GM12878 (cell line): ENCODE measurements at regions not wholly inside any gene's neighbourhood (a gene's known extent, or its start where the extent isn't known, plus 50 kb on each side); places are given as distances from the start of the nearest gene placed in this dataset.

ENCODE experiments used
- ATAC-seq: fragments of 200-7000 bp; cut with Tn5 transposase; 3 replicates; pipeline ENCODE4 v1.9.1; 2020; ENCODE audit warnings: mild to moderate bottlenecking, moderate library complexity
- BruUV-seq: library from RNA; stranded (reverse); fragments of 400-500 nt; replicated peaks from 2 replicates; lab custom pipeline; 2021; lab: Mats Ljungman, UMichigan
- CTCF ChIA-PET: fragments of 300-600 bp; sonication (Branson Sonifier 250); formaldehyde crosslinking; extraction: SDS; loops from one replicate; lab custom pipeline; 2021; ENCODE audit warnings: inconsistent platforms; lab: Yijun Ruan, JAX
- POLR2A ChIA-PET: fragments of 350-600 bp; formaldehyde crosslinking; extraction: SDS; loops from one replicate; lab custom pipeline; 2021; ENCODE audit warnings: inconsistent platforms; lab: Charles Lee
- RAD21 ChIA-PET: fragments of 300-600 bp; sonication (Branson Sonifier 250); formaldehyde crosslinking; loops from one replicate; lab custom pipeline; 2023; ENCODE audit warnings: antibody characterized with exemption; ENCODE audit not compliant: unreplicated experiment; lab: Charles Lee
- SMC1A ChIA-PET: fragments of 300-600 bp; sonication (Branson Sonifier 250); formaldehyde crosslinking; loops from one replicate; lab custom pipeline; 2023; ENCODE audit not compliant: unreplicated experiment, uncharacterized antibody; lab: Charles Lee
- DNase-seq: peaks from one replicate; pipeline ENCODE4 v3.0.0-alpha.2; 2011; ENCODE audit warnings: low read depth, low spot score
- FAIRE-seq: peaks from 3 replicates; lab custom pipeline; 2011; peaks lifted over from hg19 to GRCh38; lab: Jason Lieb, UNC
- H2AFZ ChIP-seq: 2 replicates; pipeline ENCODE4 v1.6.0; 2011; ENCODE audit warnings: low read depth, low read length, control low read depth; ENCODE audit not compliant: control insufficient read depth
- H3K27ac ChIP-seq: 2 replicates; pipeline ENCODE4 v1.5.1; 2011; ENCODE audit warnings: control low read depth; ENCODE audit not compliant: control insufficient read depth, insufficient read depth
- H3K27me3 ChIP-seq, 2 experiments: replicated peaks in 1 of 2; 2 replicates each; pipeline versions ENCODE4 v1.6.0 to v1.6.1; 2011; ENCODE audit warnings: low read length in 1 of 2; ENCODE audit not compliant: control insufficient read depth in 2 of 2, insufficient read depth in 2 of 2
- H3K36me3 ChIP-seq, 2 experiments: 2 replicates each; pipeline ENCODE4 v1.5.1; 2011; ENCODE audit warnings: low read length in 1 of 2; ENCODE audit not compliant: control insufficient read depth in 2 of 2, insufficient read depth in 2 of 2
- H3K4me1 ChIP-seq: 2 replicates; pipeline ENCODE4 v1.6.1; 2011; ENCODE audit warnings: mild to moderate bottlenecking, low read length, moderate library complexity, mixed read lengths; ENCODE audit not compliant: control insufficient read depth, insufficient read depth
- H3K4me2 ChIP-seq: 2 replicates; pipeline ENCODE4 v1.6.0; 2011; ENCODE audit warnings: control low read depth; ENCODE audit not compliant: control insufficient read depth, insufficient read depth
- H3K4me3 ChIP-seq: fragments of 200-600 bp; sonication (generic); 2 replicates; pipeline ENCODE4 v1.5.1; 2016
- H3K79me2 ChIP-seq: 2 replicates; pipeline ENCODE4 v1.6.0; 2011; ENCODE audit warnings: low read length; ENCODE audit not compliant: control insufficient read depth, insufficient read depth
- H3K9ac ChIP-seq: 2 replicates; pipeline ENCODE4 v1.8.0; 2011; ENCODE audit warnings: low read length, control low read depth, mixed read lengths; ENCODE audit not compliant: control insufficient read depth, insufficient read depth
- H3K9me3 ChIP-seq: replicated peaks from 3 replicates; pipeline ENCODE4 v1.5.1; 2011; ENCODE audit warnings: mild to moderate bottlenecking, low read length; ENCODE audit not compliant: control insufficient read depth, insufficient read depth
- H4K20me1 ChIP-seq: 2 replicates; pipeline ENCODE4 v1.6.0; 2011; ENCODE audit not compliant: control insufficient read depth, insufficient read depth
- ASH2L ChIP-seq: fragments of 300-600, 200-600 bp; sonication (generic); IDR thresholded peaks from 2 replicates; pipeline ENCODE4 v1.6.1; 2017; ENCODE audit warnings: low read depth, mild to moderate bottlenecking, borderline replicate concordance
- BCL11A ChIP-seq: IDR thresholded peaks from 2 replicates; pipeline ENCODE4 v1.6.1; 2011; ENCODE audit warnings: low read depth, low read length
- EED ChIP-seq: sonication (generic); IDR thresholded peaks from 2 replicates; pipeline ENCODE4 v1.6.1; 2016; ENCODE audit warnings: antibody characterized with exemption, low read depth
- FOXM1 ChIP-seq: IDR thresholded peaks from 2 replicates; pipeline ENCODE4 v1.6.1; 2012; ENCODE audit warnings: low read depth, mild to moderate bottlenecking, inconsistent platforms, low read length, moderate library complexity
- IRF5 ChIP-seq: fragments of 450-650 bp; IDR thresholded peaks from 2 replicates; pipeline ENCODE4 v1.6.1; 2017; ENCODE audit warnings: borderline replicate concordance
- MXI1 ChIP-seq: fragments of 150-350 bp; IDR thresholded peaks from 2 replicates; pipeline ENCODE4 v1.6.1; 2011; ENCODE audit warnings: low read depth, mild to moderate bottlenecking, inconsistent platforms, low read length, improper control_type of control experiment
- MYB ChIP-seq: fragments of 150-350 bp; IDR thresholded peaks from 2 replicates; pipeline ENCODE4 v1.6.1; 2014; ENCODE audit warnings: mild to moderate bottlenecking, low read depth, low read length, borderline replicate concordance
- RB1 ChIP-seq: fragments of 450-650 bp; formaldehyde crosslinking; IDR thresholded peaks from 2 replicates; pipeline ENCODE4 v1.6.1; 2017; ENCODE audit warnings: mild to moderate bottlenecking, borderline replicate concordance
- SMAD5 ChIP-seq: IDR thresholded peaks from 2 replicates; pipeline ENCODE4 v1.6.1; 2016; ENCODE audit warnings: antibody characterized with exemption, low read depth
- SMARCA5 ChIP-seq: fragments of 450-650 bp; IDR thresholded peaks from 2 replicates; pipeline ENCODE4 v1.6.1; 2017; ENCODE audit warnings: mild to moderate bottlenecking
- TARDBP ChIP-seq: IDR thresholded peaks from 2 replicates; pipeline ENCODE4 v1.6.1; 2016; ENCODE audit warnings: borderline replicate concordance
- YY1 ChIP-seq: IDR thresholded peaks from 2 replicates; pipeline ENCODE4 v1.6.1; 2011; ENCODE audit warnings: low read depth, mild to moderate bottlenecking, low read length
- ZBTB40 ChIP-seq: fragments of 450-650 bp; IDR thresholded peaks from 2 replicates; pipeline ENCODE4 v1.6.1; 2016; ENCODE audit warnings: mild to moderate bottlenecking, moderate library complexity, borderline replicate concordance
- WGBS: methylation state at CpG from one replicate; pipeline ENCODE4 v1.1.6; 2016; ENCODE audit warnings: low lambda C conversion rate; ENCODE audit not compliant: insufficient replicate concordance, insufficient coverage; ENCODE audit errors: missing lambda C conversion rate; 5-methylcytosine and 5-hydroxymethylcytosine counted together
- in situ Hi-C: fragments of 300-500 bp; cut with MboI; formaldehyde crosslinking; loops from 9 replicates; pipeline ENCODE4 v1.14.3; 2018; ENCODE audit warnings: mixed read lengths
- intact Hi-C: fragments of 100-400 bp; cut with micrococcal nuclease; formaldehyde crosslinking; loops from one replicate; pipeline ENCODE4 v1.14.2; 2022; ENCODE audit not compliant: unreplicated experiment

DNA sequence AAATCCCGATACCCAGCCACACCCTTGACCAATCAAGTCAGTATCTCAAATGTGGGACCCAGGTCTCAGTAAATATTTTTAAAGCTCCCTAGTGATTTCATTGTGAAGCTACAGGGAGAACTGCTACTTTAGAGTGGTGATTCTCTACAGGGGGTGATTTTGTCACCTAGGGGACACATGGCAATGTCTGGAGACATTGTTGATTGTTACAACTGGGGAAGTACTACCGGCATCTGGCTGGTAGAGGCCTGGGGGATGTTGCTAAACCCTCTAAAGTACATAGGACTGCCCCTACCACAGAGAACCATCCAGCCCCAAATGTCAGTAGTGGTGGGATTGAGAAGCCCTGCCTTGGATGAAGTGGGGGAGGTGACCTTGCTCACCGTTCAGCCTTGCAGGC, 152.9 kb downstream of the RPS24 start:
- H3K27ac ChIP-seq, result no peak overlapping the region
- no peak for ATAC-seq
- SMC1A ChIA-PET, result no interaction called here

DNA sequence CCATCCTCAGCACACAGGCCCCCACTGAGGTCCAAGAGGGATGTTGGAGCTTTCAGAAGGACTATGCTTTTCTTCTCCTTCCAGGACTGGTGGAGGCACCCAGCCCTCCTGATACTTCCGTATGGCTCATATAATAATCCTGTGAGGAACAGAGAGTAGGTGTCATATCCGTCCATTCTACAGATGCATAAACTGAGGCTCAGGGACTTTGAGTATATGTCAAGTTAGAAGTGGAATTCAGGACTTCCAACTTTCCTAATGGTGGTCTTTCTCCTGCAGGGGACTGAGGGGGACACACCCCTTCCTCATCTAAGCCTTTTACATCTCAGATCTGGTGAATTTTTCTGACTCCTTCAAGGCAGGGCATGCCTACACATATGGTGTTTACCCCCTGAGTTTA, 153.7 kb downstream of the RPS24 start:
- no peaks in the 10 kb centered on the region; the same call in 1 of the 2 replicates for H4K20me1 ChIP-seq
- H3K36me3 ChIP-seq, result no peaks in the 10 kb centered on the region
- H3K79me2 ChIP-seq, result no peaks in the 10 kb centered on the region
- ChIA-PET RAD21 (no interaction called here), CTCF (no interaction called here), POLR2A (no interaction called here), SMC1A (no interaction called here)
- WGBS, result 61% methylated on average over 2 of the region's 2 CpGs
- H3K9ac ChIP-seq, result no peak overlapping the region
- H3K27ac ChIP-seq, result no peak overlapping the region
- no peak overlapping the region for H3K4me2 ChIP-seq
- H3K27me3 ChIP-seq, result no peaks in the 10 kb centered on the region; a peak in 2 of 4 replicates
- intact Hi-C loops (no loop called here), in situ Hi-C loops (no loop called here)
- FAIRE-seq (no peak), DNase-seq (no peak), ATAC-seq (no peak)
- no peaks in the 10 kb centered on the region for H3K4me1 ChIP-seq
- H2AFZ ChIP-seq, result no peak overlapping the region
- no peak overlapping the region for H3K4me3 ChIP-seq
- no peaks in the 10 kb centered on the region; the same call in 2 of the 3 replicates for H3K9me3 ChIP-seq
- no TSS peak for BruUV-seq
- TF ChIP-seq IRF5 (no peak), MXI1 (no peak), ASH2L (no peak), RB1 (no peak), FOXM1 (no peak), TARDBP (no peak), ZBTB40 (no peak), MYB (no peak), SMARCA5 (no peak), YY1 (no peak)

More for the DNA sequence above, 152.9 kb downstream of the RPS24 start:
- Histone ChIP-seq H3K79me2 (no peaks in the 10 kb centered on the region), H3K9ac (no peak overlapping the region), H3K9me3 (no peaks in the 10 kb centered on the region), H3K27me3 (no peaks in the 10 kb centered on the region; a peak in 2 of 4 replicates), H3K4me1 (no peaks in the 10 kb centered on the region), H4K20me1 (peaks cover 4% of the 10 kb centered on the region; the same call in 1 of the 2 replicates), H3K4me2 (no peak overlapping the region), H2AFZ (no peak overlapping the region), H3K36me3 (no peaks in the 10 kb centered on the region), H3K4me3 (no peak overlapping the region)
- RAD21 ChIA-PET, result no interaction called here
- in situ Hi-C loops (no loop called here), intact Hi-C loops (no loop called here)
- BruUV-seq, result no TSS peak
- CTCF ChIA-PET, result no interaction called here
- DNase-seq (no peak), FAIRE-seq (no peak)
- POLR2A ChIA-PET, result no interaction called here
- no peak for TF ChIP-seq SMAD5
- no peak for TF ChIP-seq EED
- no peak for TF ChIP-seq BCL11A
- 22% methylated on average over 3 of the region's 3 CpGs for WGBS
